ENCODE measurements at regions not wholly inside any gene's neighbourhood (a gene's known extent, or its start where the extent isn't known, plus 50 kb on each side); places are given as distances from the start of the nearest gene placed in this dataset.

DNA sequence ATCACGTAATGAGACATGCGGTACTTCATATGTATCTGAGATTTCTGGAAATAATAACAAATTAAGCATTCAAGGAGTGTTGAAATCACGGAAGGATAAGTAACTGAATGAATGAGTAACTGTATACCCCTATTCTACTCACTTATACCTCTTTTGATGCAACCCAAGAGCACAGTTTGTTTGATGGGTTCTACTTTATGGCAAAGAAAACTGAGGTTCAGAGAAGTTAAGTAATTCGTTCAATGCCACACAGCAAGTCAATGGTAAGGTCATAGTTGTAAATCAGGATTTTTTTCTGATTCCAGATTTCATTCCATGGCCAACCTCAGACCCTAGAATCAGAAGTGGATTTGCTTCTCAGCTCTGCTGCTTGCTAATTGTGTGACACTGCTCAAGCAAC lies 544.5 kb upstream of the TBX3 start:
- TF ChIP-seq MYC (IDR thresholded peaks at IDR 0.05; ENCODE audit: low read depth, low read length), result no peak
- TF ChIP-seq POLR2A (IDR thresholded peaks at IDR 0.05; ENCODE audit: extremely low read depth, insufficient read length), result no peak
- TF ChIP-seq, protein P1, sequence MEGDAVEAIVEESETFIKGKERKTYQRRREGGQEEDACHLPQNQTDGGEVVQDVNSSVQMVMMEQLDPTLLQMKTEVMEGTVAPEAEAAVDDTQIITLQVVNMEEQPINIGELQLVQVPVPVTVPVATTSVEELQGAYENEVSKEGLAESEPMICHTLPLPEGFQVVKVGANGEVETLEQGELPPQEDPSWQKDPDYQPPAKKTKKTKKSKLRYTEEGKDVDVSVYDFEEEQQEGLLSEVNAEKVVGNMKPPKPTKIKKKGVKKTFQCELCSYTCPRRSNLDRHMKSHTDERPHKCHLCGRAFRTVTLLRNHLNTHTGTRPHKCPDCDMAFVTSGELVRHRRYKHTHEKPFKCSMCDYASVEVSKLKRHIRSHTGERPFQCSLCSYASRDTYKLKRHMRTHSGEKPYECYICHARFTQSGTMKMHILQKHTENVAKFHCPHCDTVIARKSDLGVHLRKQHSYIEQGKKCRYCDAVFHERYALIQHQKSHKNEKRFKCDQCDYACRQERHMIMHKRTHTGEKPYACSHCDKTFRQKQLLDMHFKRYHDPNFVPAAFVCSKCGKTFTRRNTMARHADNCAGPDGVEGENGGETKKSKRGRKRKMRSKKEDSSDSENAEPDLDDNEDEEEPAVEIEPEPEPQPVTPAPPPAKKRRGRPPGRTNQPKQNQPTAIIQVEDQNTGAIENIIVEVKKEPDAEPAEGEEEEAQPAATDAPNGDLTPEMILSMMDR (IDR thresholded peaks at IDR 0.05; ENCODE audit: low read depth, low read length), result no peak
- TF ChIP-seq, protein P2, sequence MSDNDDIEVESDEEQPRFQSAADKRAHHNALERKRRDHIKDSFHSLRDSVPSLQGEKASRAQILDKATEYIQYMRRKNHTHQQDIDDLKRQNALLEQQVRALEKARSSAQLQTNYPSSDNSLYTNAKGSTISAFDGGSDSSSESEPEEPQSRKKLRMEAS (IDR thresholded peaks at IDR 0.05; ENCODE audit: low read depth, low read length), result no peak
